B cell (primary cell): ENCODE measurements at regions not wholly inside any gene's neighbourhood (a gene's known extent, or its start where the extent isn't known, plus 50 kb on each side); places are given as distances from the start of the nearest gene placed in this dataset.

Experiments used
- ATAC-seq: fragments of 200-7000 bp; cut with Tn5 transposase; one replicate; pipeline ENCODE4 v1.10.0; 2021; ENCODE audit warnings: low read depth, mild to moderate bottlenecking, moderate number of reproducible peaks, moderate library complexity
- CTCF ChIA-PET: fragments of 350-600 bp; sonication (Branson Sonifier 250); formaldehyde crosslinking; loops from one replicate; lab custom pipeline; 2021; ENCODE audit warnings: antibody characterized with exemption, inconsistent platforms; lab: Charles Lee
- POLR2A ChIA-PET: fragments of 350-600 bp; sonication (Branson Sonifier 250); formaldehyde crosslinking; loops from one replicate; lab custom pipeline; 2021; ENCODE audit warnings: antibody characterized with exemption; lab: Charles Lee
- DNase-seq: peaks from one replicate; pipeline ENCODE4 v3.0.0; 2013
- H2AFZ ChIP-seq: 2 replicates; pipeline ENCODE4 v1.6.1; 2012; ENCODE audit warnings: mild to moderate bottlenecking, low read depth, low read length; ENCODE audit not compliant: insufficient read depth, poor library complexity, severe bottlenecking
- H3K27ac ChIP-seq, 2 donors: 1 replicate in 1 of 2; 2 replicates in 1 of 2; pipeline ENCODE4 v1.5.1; 2012 to 2013; ENCODE audit warnings: low read length in 2 of 2, mild to moderate bottlenecking in 2 of 2, moderate library complexity in 1 of 2
- H3K27me3 ChIP-seq, 4 experiments: fragments of 200-600 bp in 1 of 4; sonication (generic) in 1 of 4; replicated peaks in 1 of 4; 1 replicate in 2 of 4; 2 replicates in 2 of 4; pipeline versions ENCODE4 v1.6.1 to v1.7.0; 2013 to 2016; ENCODE audit warnings: low read length in 3 of 4, mild to moderate bottlenecking in 2 of 4, mixed read lengths in 1 of 4, moderate library complexity in 1 of 4; ENCODE audit not compliant: insufficient read depth in 4 of 4, control insufficient read depth in 3 of 4; ENCODE audit errors: control extremely low read depth in 1 of 4
- H3K36me3 ChIP-seq, 2 experiments: replicated peaks in 1 of 2; 1 replicate in 1 of 2; 2 replicates in 1 of 2; pipeline versions ENCODE4 v1.6.1 to v1.7.1; 2013; ENCODE audit warnings: low read length in 1 of 2; ENCODE audit not compliant: insufficient read depth in 2 of 2, control insufficient read depth in 1 of 2; ENCODE audit errors: control extremely low read depth in 1 of 2, extremely low read depth in 1 of 2
- H3K4me1 ChIP-seq, 2 donors: fragments of 200-600 bp in 1 of 2; sonication (generic) in 1 of 2; 1 replicate in 1 of 2; 2 replicates in 1 of 2; pipeline versions ENCODE4 v1.5.1 to v1.6.1; 2013 to 2017; ENCODE audit warnings: low read length in 2 of 2; ENCODE audit not compliant: control insufficient read depth in 2 of 2, insufficient read depth in 2 of 2
- H3K4me2 ChIP-seq: replicated peaks from 2 replicates; pipeline ENCODE3; 2012; ENCODE audit warnings: mild to moderate bottlenecking, low read depth, low read length; ENCODE audit not compliant: poor library complexity, severe bottlenecking
- H3K4me3 ChIP-seq, 5 experiments: fragments of 200-600 bp in 1 of 5; sonication (generic) in 1 of 5; 1 replicate in 3 of 5; 2 replicates in 2 of 5; pipeline versions ENCODE4 v1.5.1 to v1.7.0; 2011 to 2016; ENCODE audit warnings: low read length in 4 of 5, mild to moderate bottlenecking in 4 of 5, low read depth in 2 of 5, control low read depth in 1 of 5, moderate library complexity in 1 of 5; ENCODE audit not compliant: insufficient read depth in 1 of 5; ENCODE audit errors: control extremely low read depth in 1 of 5, extremely low read depth in 1 of 5
- H3K79me2 ChIP-seq: fragments of 200-600 bp; sonication (generic); one replicate; pipeline ENCODE4 v1.6.0; 2016; ENCODE audit warnings: low read length; ENCODE audit not compliant: control insufficient read depth, insufficient read depth
- H3K9ac ChIP-seq: fragments of 200-600 bp; sonication (generic); 2 replicates; pipeline ENCODE4 v1.6.1; 2017; ENCODE audit warnings: mild to moderate bottlenecking, low read length, moderate library complexity
- H3K9me3 ChIP-seq, 3 donors: one replicate each; pipeline versions ENCODE4 v1.6.1 to v1.7.1; 2013; ENCODE audit warnings: low read length in 2 of 3; ENCODE audit not compliant: control insufficient read depth in 2 of 3, insufficient read depth in 1 of 3; ENCODE audit errors: control extremely low read depth in 1 of 3
- H4K20me1 ChIP-seq: 2 replicates; pipeline ENCODE4 v1.6.0; 2012; ENCODE audit warnings: mild to moderate bottlenecking, low read length; ENCODE audit not compliant: insufficient read depth, control insufficient read depth, poor library complexity, severe bottlenecking
- H3K27ac Mint-ChIP-seq: one replicate; pipeline ENCODE4 v1.8.0; 2021; ENCODE audit warnings: mixed read lengths
- H3K27me3 Mint-ChIP-seq: one replicate; pipeline ENCODE4 v1.8.0; 2021; ENCODE audit warnings: mixed read lengths
- H3K4me1 Mint-ChIP-seq: one replicate; pipeline ENCODE4 v1.8.0; 2021; ENCODE audit warnings: mixed read lengths
- H3K4me3 Mint-ChIP-seq: one replicate; pipeline ENCODE4 v1.8.0; 2021; ENCODE audit warnings: mixed read lengths
- H3K9me3 Mint-ChIP-seq: one replicate; pipeline ENCODE4 v1.8.0; 2022; ENCODE audit warnings: mixed read lengths; ENCODE audit not compliant: insufficient read depth
- EZH2 ChIP-seq: IDR thresholded peaks from 2 replicates; pipeline ENCODE4 v1.6.1; 2012; ENCODE audit warnings: borderline replicate concordance, low read depth, mild to moderate bottlenecking, moderate library complexity, low read length; ENCODE audit not compliant: insufficient read depth, poor library complexity, severe bottlenecking
- WGBS: methylation state at CpG from one replicate; pipeline ENCODE4 v1.1.5; 2013; ENCODE audit warnings: missing lambda C conversion rate; ENCODE audit not compliant: insufficient coverage; 5-methylcytosine and 5-hydroxymethylcytosine counted together
- intact Hi-C: fragments of 100-400 bp; cut with micrococcal nuclease; formaldehyde crosslinking; loops from one replicate; pipeline ENCODE4 v1.10.0; 2022
- TF ChIP-seq, protein P1 (sequence below): fragments of 200-600 bp; IDR thresholded peaks from one replicate; pipeline ENCODE4 v1.8.0; 2022; ENCODE audit warnings: antibody characterized with exemption, mild to moderate bottlenecking

DNA sequence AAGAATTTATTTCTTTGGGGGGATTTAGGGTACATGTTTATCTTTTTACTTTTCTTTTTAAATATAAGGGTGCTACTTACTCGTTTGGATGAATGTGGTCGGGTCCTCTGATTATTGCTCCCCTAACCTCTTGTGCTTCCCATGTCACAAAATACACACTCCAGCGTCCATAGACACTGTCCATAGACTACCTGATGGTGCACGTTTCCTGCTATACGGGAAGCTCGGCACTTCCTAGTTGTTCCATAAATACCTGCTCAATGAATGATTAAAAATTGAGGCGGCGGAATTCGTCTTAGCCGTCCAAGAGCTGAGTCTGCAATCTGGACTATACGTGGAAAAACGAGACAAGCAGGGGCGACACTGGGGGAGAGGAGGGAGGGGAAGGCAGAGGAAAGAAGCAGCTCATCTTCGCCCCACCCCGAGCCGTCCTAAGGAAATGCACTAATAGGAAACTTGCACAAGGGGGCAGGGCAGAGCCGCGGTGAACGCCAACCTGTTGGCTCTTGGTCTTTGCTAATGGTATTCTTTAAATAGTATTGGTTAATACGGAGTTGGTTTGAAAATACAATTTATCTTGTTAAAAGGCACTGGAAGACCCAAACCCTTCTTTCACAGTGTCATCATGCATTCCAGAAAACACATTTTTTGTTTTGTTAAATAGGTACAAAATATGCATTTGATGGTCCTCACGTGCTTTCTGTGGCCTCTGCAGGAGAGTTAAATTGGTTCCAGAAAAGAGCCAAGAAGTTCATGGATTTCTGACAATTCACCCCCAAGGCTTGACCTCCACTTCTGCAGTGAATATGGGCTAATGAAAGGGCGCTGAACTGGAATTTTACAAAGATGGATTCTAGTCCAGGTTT is 73.0 kb upstream of the KCTD1 start:
- CTCF ChIA-PET, result no interaction called here

DNA sequence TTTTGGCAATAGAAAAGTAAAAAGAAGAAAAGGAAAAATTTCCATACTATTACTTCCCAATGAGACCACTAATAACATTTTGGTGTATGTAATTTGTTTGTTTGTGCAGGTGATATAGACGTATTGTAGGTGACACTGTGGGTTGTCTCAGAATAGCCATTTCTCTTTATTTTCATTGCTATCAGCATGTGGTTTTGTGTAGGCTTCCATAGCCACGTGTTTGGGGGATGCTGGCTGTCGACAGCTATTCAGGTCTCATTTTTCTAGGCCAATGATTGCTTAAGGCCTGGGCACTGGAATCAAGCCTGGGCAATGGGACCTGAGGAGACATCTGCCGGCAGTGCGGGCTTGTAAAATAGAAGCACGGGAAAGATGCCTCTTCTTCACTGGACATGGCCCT is 71.0 kb upstream of the KCTD1 start:
- peaks cover 8% of the 10 kb centered on the region for H3K27me3 Mint-ChIP-seq
- H3K27ac Mint-ChIP-seq, result no peak overlapping the region
- intact Hi-C loops, result no loop called here
- H3K4me1 Mint-ChIP-seq, result no peaks in the 10 kb centered on the region
- no peaks in the 10 kb centered on the region for H4K20me1 ChIP-seq
- no peak overlapping the region for H3K4me2 ChIP-seq
- H2AFZ ChIP-seq, result no peak overlapping the region
- POLR2A ChIA-PET, result no interaction called here
- TF ChIP-seq EZH2, result no peak
- TF ChIP-seq, protein P1, sequence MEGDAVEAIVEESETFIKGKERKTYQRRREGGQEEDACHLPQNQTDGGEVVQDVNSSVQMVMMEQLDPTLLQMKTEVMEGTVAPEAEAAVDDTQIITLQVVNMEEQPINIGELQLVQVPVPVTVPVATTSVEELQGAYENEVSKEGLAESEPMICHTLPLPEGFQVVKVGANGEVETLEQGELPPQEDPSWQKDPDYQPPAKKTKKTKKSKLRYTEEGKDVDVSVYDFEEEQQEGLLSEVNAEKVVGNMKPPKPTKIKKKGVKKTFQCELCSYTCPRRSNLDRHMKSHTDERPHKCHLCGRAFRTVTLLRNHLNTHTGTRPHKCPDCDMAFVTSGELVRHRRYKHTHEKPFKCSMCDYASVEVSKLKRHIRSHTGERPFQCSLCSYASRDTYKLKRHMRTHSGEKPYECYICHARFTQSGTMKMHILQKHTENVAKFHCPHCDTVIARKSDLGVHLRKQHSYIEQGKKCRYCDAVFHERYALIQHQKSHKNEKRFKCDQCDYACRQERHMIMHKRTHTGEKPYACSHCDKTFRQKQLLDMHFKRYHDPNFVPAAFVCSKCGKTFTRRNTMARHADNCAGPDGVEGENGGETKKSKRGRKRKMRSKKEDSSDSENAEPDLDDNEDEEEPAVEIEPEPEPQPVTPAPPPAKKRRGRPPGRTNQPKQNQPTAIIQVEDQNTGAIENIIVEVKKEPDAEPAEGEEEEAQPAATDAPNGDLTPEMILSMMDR, result no peak
- no peaks in the 10 kb centered on the region for H3K79me2 ChIP-seq
- peaks cover 0 to 2% (median 0%) of the 10 kb centered on the region in 4 experiments for H3K27me3 ChIP-seq
- H3K9me3 ChIP-seq, result peaks cover 0 to 13% (median 8%) of the 10 kb centered on the region in 3 donors
- no peaks in the 10 kb centered on the region for H3K36me3 ChIP-seq
- WGBS, result 91% methylated on average over 5 of the region's 6 CpGs
- no peak overlapping the region for H3K27ac ChIP-seq
- DNase-seq (no peak), ATAC-seq (no peak)
- CTCF ChIA-PET, result no interaction called here
- H3K9ac ChIP-seq, result no peak overlapping the region
- peaks cover 9% of the 10 kb centered on the region for H3K9me3 Mint-ChIP-seq
- H3K4me1 ChIP-seq, result no peaks in the 10 kb centered on the region
- H3K4me3 Mint-ChIP-seq, result no peak overlapping the region
- H3K4me3 ChIP-seq, result no peak overlapping the region

More for the DNA sequence above, 73.0 kb upstream of the KCTD1 start:
- WGBS, result 8% methylated on average over 14 of the region's 22 CpGs
- Histone ChIP-seq H2AFZ (no peak overlapping the region), H3K27me3 (no peaks in the 10 kb centered on the region), H3K9me3 (peaks cover 0 to 22% (median 15%) of the 10 kb centered on the region in 3 donors), H3K27ac (no peak overlapping the region), H4K20me1 (no peaks in the 10 kb centered on the region), H3K36me3 (no peaks in the 10 kb centered on the region), H3K4me1 (no peaks in the 10 kb centered on the region), H3K79me2 (no peaks in the 10 kb centered on the region), H3K9ac (no peak overlapping the region), H3K4me2 (no peak overlapping the region), H3K4me3 (no peak overlapping the region)
- POLR2A ChIA-PET, result no interaction called here
- intact Hi-C loops, result no loop called here
- DNase-seq (peak; percentile 3), ATAC-seq (no peak)
- Mint-ChIP-seq H3K27ac (no peak overlapping the region), H3K4me1 (no peaks in the 10 kb centered on the region), H3K27me3 (peaks cover 8% of the 10 kb centered on the region), H3K4me3 (peak overlapping the region; percentile 13), H3K9me3 (peaks cover 19% of the 10 kb centered on the region)
- TF ChIP-seq, protein P1, result no peak
- TF ChIP-seq EZH2, result no peak
